ENCODE measurements at regions not wholly inside any gene's neighbourhood (a gene's known extent, or its start where the extent isn't known, plus 50 kb on each side); places are given as distances from the start of the nearest gene placed in this dataset.

DNA sequence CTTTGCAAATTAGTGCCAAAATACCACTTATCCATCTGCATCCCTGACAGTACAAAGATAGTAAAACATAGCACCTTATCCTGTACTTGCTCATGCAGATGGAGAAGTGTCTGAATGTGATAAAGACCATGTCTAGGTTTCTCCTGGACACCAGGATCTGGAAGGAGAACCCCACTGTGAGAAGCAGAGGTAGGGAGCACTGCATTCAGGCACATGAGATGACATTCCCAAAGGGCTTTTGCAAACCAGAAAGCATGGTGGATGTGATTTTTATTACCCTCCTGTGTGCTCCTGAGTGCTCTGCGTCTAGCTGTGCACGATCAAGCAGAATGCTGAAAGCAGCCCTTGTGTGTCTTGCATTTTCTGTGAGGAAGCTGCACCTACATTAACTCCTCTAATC, 857.6 kb upstream of the ID2 start:
- ATAC-seq (no peak), DNase-seq (ENCODE audit: low spot score) (no peak)

DNA sequence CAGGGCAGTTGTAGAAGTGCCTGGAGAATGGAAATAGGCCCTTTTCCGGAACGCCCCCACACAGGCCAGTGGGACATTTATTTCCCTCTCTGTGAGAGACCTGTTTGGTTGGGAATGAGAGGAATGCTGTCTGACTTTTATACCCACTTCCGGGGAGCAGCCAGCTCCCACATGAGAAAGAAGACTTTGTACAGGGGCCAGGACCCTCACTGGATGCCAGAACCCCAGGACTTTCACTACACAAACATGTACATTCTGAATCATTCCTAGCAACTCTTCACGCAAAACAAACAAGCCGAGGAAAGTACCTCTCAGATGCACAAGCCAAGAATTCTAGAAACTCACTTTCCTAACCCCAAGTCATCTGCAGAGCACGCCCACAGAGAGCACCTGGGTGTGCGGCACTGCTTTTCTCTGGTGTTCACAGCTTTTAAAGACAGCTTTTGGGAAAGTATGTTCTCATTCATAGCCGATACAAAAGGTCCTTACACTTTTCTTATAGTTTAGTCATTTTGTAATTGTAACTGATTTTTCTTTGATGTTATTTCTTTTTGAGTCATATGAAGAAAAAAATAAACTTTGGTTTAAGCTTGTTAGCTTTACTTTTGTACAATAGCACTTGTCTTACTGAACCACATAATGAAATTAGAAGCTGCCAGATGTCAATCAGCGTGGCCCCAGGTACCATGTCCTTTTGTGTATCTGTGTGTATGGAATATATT, 856.1 kb upstream of the ID2 start:
- no peak for DNase-seq (ENCODE audit: low spot score)
- no peak for ATAC-seq

DNA sequence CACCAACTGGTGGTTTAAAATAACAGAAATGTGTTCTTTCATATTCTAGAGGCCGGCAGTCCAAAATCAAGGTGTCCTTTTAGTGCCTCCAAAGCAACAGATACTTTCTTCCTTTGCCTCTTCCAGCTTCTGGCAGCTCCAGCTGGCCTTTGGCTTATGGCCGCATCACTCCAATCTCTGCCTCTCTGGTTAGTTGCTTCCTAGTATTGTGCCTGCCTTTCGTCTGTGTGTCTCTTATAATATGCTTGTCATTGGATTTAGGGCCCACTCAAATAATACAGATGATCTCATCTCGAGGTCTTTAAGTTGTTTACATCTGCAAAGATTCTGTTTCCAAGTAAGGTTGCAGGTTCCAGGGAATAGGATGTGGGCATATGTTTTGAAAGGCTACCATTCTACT, 855.2 kb upstream of the ID2 start:
- ATAC-seq, result no peak
- DNase-seq (ENCODE audit: low spot score), result no peak

DNA sequence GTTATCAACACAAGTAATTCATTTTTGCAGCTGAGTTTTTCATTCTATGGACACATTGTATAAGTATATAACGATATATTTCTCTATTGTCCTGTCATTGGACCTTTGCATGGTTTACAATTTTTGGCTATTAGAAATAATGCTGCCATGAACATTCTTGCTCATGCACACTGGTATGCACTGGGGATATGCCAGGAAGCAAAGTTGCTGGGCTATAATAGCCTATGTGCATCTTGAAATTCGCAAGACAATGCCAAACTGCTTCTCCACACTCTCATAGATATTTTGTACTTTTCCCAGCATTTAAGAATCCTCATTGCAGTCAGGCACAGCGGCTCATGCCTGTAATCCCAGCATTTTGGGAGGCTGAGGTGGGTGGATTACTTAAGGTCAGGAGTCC, 852.6 kb upstream of the ID2 start:
- no peak for DNase-seq (ENCODE audit: low spot score)
- ATAC-seq, result no peak

DNA sequence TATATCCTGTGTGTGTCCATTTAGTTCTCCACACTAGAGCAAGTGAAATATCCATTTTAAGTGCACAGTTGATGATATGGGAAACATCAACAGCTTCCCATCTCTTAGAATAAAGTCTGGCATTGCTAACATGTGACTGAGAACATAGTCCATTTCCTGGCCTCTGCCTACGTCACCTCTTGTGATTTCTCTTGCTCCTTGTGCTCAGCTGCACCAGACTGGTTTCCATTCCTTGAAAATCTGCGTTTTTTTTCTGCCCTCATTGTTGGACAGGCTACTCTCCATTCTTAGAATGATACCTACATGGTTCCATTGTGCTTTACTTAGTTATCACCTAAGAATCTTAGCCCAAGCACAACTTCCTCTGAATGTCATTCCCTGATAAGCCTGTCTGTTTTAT, 851.2 kb upstream of the ID2 start:
- ATAC-seq (no peak), DNase-seq (ENCODE audit: low spot score) (no peak)

DNA sequence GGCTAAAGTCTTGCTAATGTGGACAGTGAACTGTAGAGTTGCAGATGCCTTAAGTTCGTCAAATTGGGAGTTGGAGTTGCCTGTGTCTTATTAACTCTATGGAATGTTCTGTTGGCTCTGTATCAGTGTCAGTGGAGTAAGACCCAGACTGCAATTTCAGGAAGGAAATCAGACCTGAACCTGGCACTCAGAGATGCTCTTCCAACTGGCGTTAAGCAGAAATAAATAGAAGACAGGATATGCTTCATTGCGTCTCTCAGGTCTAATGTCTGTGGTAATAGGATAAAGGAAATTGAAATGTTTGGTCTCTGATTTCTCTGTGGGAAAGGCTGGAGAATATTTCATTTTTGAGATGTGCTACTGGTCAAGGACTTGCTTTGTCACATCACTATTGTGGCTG, 846.7 kb upstream of the ID2 start:
- ATAC-seq (no peak), DNase-seq (ENCODE audit: low spot score) (no peak)

DNA sequence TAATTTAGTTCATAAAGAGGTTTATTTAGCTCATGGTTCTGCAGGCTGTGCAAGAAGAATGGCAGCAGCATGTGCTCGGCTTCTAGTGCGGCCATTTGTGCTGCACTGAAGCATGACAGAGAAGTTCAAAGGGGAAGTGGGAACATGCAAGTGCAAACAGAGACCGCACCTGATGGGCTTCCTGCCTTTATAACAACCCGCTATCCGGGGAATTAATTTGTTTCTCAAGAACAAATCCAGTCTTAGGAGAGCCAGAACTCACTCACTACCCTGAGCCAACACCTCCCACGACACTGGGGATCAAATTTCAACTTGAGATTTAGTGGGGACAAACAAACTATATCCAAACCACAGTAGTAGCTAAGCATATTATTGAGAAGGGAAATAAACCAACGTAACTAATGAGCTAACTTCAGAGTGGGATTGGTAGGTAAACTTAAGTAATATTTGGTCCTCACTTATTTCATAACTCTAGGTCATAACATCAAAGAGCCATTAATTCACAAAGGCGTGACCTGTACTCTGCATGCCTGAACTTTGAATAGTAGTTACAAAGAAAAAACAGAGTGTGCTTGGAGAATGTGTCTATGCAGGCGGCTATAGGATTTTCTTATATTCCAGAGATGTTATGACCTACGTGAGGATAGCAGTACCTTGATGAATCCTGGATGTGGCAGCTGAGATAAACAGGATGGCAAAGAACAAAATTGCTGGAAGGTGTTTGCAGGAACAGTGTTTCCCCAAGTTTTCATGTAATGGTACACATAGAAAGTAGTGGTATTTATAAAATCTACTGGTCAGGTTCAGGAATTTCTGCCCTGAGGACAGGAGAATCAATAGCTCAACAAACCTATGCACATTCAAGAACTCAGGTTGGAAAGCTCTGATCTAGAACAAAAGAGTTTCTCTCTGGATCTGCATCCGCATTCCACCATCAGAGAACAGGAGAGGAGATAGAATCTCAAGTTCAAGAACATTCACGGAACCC, 845.9 kb upstream of the ID2 start:
- ATAC-seq, result no peak
- DNase-seq (ENCODE audit: low spot score), result no peak

DNA sequence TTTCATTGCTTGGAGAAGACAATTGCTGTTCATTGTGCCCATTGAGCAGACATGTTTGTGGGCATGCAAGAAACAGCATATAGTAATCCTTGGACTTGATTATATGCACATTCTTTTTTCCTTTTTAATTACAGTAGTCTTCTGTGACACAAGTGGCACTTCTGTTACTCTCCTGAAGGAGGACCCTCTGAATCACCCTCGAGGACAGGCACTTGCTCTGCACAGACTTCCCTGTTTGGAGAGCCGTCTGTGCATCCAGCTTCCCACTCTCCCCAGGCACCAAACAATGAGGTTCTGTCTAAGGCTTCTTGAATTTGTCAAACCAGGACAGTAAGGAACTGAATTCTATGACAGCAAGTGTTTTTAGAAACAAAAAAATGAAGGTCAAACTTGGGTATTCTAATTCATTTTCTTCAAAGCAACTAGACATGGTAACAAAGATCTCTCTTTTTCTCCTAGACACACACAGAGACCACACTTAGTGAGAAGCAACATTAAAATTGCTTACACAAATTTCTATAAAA, 844.6 kb upstream of the ID2 start:
- ATAC-seq, result no peak
- DNase-seq (ENCODE audit: low spot score), result no peak

DNA sequence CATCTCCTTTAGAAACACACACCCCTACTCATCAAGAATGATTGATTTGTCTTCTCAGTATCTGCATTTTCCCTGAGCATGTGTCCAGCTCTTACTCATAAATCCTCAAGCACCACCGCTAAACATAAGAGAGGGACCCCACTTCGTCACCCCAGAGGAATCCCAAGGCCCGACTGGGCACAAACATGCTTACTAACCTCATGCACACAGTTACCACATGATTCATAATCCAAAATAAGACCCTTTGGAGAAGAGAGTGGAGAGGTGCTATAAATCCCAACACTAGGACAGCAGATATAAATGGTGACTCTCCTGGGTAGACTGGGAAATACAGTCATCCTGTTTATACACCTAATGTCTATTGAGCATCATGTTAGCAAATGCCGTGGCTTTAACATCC, 843.2 kb upstream of the ID2 start:
- DNase-seq (ENCODE audit: low spot score) (no peak), ATAC-seq (no peak)

DNA sequence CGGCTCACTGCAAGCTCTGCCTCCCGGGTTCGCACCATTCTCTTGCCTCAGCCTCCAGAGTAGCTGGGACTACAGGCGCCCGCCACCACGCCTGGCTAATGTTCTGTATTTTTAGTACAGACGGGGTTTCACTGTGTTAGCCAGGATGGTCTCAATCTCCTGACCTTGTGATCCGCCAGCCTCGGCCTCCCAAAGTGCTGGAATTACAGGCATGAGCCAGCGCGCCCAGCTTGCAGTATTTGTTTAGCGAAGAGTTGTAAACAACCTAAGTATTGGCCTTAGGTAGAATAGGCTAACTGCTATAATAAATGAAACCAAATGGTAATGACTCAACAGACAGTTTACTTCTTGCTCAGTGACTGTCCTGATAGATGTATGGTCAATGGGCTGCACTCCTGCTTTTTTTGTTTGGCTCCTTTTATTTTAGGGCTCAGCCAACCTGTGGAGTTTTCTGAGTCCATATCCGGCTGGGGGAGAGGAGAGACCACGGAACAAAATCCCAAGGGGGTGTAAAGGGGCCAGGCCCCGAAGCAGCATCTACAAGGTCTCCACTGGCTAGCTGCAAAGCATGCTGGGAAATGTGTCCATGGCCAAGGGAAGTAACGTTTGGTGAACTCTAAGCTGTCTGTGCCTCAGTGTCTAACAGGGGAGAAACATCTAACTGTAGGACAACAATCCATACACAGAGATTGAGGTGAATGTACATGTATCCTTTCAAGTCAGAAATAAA, 841.0 kb upstream of the ID2 start:
- ATAC-seq (no peak), DNase-seq (ENCODE audit: low spot score) (no peak)

DNA sequence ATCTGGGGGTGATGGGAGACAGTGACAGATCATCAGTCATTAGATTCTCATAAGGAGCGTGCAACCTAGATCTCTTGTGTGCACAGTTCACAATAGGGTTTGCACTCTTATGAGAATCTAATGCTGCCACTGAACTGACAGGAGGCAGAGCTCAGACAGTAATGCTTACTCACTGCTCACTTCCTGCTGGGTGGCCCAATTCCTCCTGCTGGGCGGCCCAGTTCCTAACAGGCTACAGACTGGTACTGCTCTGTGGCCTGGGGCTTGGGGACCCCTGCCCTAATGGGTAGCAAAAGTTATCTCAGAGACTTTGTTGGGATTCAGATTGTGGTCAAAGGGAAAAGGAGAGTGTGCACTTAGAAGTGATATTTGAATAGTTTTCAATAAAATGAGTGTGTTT, 840.1 kb upstream of the ID2 start:
- ATAC-seq (no peak), DNase-seq (ENCODE audit: low spot score) (no peak)

DNA sequence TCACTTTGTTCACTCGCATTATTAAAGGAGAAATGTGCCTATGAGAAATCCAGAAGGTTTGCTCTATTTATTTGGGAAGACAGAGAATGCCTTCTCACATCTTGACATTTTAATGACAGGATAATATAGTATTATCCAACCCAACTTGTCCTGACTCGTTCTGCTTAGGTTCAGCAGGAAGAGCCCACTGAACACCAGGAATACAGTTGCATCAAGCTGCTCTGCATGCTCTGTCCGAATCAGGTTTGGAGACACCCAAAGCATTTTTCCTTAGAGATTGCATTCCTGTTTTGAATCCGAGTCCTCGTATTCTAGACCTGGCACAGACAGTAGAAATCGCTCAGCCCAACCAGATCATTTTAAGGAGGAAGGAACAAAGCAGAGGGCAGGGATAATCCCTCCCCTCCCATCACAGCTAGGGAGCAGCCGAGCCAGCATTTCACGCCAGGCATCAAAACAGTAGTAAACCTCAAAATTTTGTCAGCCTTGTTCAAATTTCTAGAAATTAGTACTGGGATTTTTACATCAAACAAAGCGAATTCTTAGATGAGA, 837.4 kb upstream of the ID2 start:
- ATAC-seq (no peak), DNase-seq (ENCODE audit: low spot score) (no peak)

DNA sequence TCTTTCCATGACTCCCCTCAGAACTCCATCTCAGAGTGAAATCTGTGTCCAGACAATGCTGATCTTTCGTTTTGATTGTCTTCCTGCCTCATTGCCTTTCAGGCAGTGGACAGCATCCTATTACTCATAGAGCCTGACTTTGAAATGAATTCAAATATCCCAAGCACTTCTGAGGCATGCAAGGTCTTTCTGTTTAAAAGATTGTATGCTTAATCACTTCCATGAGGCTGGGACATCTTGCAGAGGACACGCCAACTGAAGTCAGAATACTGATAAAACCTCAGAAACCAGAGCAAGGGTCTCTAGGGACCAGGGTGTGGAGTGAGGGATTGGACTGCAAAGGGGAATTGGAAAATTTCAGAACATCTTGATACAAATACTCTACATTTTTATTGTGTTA, 836.5 kb upstream of the ID2 start:
- DNase-seq (ENCODE audit: low spot score) (no peak), ATAC-seq (no peak)

DNA sequence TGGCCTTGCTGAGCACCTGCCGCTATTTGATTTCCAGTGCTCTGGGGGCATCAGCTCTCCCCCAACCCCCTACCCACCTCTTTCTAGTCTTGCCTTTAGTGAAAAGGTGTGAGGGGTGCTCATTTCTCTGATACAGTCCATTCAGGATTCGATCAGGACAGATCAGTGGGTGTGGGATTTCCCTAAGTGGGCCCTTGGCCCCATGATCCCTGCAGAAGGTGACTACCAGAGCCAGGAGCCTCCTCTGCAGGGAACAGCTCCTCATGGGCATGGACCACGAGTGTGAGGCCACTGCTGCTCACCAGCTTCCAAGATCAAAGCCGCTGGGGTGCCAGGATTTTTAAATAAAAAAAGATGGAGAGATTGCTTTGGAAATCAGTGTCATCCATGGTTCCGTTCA, 835.2 kb upstream of the ID2 start:
- ATAC-seq (no peak), DNase-seq (ENCODE audit: low spot score) (no peak)

DNA sequence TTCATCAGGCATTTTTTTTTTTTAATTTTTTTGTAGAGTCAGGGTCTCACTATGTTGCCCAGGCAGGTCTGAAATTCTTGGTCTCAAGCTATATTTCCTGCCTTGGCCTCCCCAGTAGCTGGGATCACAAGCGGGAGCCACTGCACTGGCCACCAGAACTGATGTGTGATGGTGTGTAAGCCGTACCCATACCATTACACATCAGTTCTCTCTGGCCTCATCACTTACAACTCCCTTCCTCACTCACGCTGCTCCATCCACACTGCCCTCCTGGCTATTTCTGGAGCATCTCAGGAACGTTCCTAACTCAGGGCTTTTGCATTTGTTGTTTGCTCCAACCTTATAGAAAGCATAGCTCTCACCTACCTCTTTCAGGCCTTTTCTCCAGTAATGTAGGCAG, 834.5 kb upstream of the ID2 start:
- ATAC-seq (no peak), DNase-seq (ENCODE audit: low spot score) (no peak)

DNA sequence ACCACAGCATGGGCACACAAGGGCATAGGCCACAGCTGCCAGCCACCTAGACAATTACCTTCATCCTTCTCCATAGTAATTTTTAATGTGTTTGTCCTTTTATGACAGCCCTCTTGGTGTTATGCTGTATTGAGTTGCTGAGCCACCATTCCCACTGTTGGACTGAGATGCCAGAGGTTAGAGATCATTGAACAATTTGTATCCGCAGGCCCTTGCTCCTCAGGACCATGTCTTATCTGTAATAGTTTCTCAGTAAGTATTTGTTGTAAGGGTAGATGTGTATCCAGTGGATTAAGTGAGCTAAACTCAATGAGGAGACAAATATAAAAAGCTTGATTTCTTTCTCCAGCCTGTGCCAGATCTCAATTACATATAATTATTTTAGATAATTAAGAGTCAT, 832.8 kb upstream of the ID2 start:
- DNase-seq (ENCODE audit: low spot score) (no peak), ATAC-seq (no peak)

DNA sequence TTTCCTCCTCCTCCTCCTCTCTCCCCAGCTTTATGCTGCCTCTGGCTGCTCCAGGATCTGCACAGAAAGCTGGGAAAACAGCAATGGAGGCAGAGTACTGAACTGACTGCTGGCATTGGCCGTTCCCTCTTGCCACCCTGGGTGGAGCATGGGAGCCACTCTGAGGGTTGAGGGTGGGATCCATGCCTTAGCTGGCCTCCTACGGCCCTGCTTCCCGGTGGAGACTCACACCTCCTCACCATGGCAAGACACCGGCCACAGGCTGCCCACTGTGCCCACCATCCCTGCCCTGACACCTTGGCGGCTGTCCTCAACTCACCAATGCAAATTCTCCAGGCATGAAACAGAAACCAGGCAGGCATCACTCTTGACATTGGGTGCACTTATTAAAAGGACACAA, 832.3 kb upstream of the ID2 start:
- no peak for DNase-seq (ENCODE audit: low spot score)
- ATAC-seq, result no peak

DNA sequence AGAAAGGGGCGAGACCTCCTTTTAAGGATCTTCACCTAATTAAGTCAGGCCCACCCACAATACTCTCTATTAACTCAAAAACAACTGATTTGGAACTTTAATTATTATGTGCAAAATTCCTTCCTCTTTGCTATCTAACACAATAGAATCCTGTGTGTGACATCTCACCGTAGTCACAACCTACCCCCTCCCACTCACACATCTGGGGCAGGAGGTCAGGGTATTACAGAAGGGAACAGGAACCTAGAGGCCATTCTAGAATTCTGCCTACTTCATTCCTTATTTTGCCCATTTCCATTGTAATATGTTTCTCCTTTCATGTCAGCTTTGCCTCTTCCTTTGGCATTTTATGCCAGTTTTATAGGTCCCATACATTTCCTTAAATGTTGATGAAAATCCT, 829.3 kb upstream of the ID2 start:
- DNase-seq (ENCODE audit: low spot score) (no peak), ATAC-seq (no peak)

DNA sequence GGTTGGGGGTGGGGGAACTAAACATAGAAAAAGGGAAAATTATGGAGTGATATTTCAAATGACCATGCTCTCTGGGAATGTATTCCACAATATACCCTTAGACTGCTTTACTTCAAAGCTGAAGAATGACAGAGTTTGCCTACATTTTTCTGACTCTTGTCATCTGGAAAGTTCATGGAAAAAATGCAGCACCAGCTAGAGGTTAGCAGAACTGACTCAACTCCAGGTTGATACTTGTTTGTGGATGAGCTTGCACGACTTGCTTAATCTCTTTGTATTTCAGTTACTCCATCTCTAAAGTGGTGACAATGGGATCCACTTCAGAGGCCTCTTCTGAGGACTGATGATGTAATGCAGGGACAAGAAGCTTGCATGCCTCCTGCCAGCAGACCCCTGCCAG, 824.0 kb upstream of the ID2 start:
- DNase-seq (ENCODE audit: low spot score) (no peak), ATAC-seq (no peak)

DNA sequence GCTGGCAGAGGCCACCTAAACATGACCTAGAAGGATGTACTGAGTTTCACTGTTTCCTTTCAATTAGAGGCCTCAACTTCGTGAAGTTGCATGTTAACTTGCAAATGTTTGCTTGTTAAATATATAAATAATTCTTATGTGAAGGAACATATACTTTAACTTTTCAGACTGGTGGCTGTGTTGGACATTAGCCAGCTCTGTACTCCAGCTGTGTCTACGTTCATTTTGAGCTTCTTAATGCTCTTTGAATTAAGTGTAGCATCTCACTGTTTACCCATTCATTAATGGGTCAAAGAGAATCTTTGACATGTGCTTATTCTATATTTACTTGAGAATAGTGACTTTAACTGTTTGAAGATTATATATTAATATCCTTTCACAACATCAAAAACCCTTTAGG, 823.2 kb upstream of the ID2 start:
- no peak for DNase-seq (ENCODE audit: low spot score)
- ATAC-seq, result no peak

DNA sequence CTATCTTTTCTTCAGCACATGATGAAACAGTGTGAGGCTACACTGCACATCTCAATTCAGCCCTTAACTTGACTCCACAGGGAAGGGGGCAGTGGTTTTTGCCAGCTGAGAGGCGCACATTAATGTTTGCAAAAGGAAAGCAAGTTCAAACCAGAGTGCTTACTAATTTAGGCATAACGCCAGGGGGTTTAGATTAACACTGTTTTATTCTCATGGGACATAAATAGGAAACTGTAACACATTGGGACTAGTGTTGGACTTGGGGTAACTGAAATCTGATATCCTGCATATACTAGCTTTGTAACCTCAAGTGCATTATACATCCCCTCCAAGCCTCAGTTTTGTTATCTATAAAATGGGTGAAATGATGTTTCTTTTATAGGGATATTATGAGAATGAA, 821.2 kb upstream of the ID2 start:
- DNase-seq (ENCODE audit: low spot score) (no peak), ATAC-seq (no peak)
